Mucosa of descending colon (tissue), 3 donors: ENCODE measurements at regions not wholly inside any gene's neighbourhood (a gene's known extent, or its start where the extent isn't known, plus 50 kb on each side); places are given as distances from the start of the nearest gene placed in this dataset.
A peak's percentile ranks its signal among the peaks of the same experiment; 100 is the strongest.

ENCODE experiments used
- ATAC-seq: fragments of 200-7000 bp; cut with Tn5 transposase; one replicate; pipeline ENCODE4 v1.9.1; 2020; ENCODE audit warnings: mild to moderate bottlenecking, moderate library complexity
- DNase-seq, 3 donors: peaks; one replicate each; pipeline ENCODE4 v3.0.0-alpha.2; 2020
- H3K36me3 ChIP-seq: fragments of 200-600 bp; one replicate; pipeline ENCODE4 v1.8.0; 2021; ENCODE audit warnings: low read depth, mild to moderate bottlenecking
- H3K4me1 ChIP-seq: fragments of 200-600 bp; one replicate; pipeline ENCODE4 v1.8.0; 2021; ENCODE audit warnings: low read depth, mild to moderate bottlenecking
- H3K4me3 ChIP-seq: fragments of 200-600 bp; one replicate; pipeline ENCODE4 v1.8.0; 2021; ENCODE audit warnings: mild to moderate bottlenecking
- H3K9me3 ChIP-seq: fragments of 200-600 bp; one replicate; pipeline ENCODE4 v1.8.0; 2021; ENCODE audit warnings: mild to moderate bottlenecking
- intact Hi-C, 2 donors: fragments of 100-400 bp; cut with DNase I in 1 of 2; cut with micrococcal nuclease in 1 of 2; formaldehyde crosslinking; loops; one replicate each; pipeline versions ENCODE4 v1.11.0 to v1.11.1; 2022; cut with DNase I, micrococcal nuclease
- TF ChIP-seq, protein P1 (sequence below): fragments of 200-600 bp; IDR thresholded peaks from one replicate; pipeline ENCODE4 v1.8.0; 2022; ENCODE audit warnings: antibody characterized with exemption, mild to moderate bottlenecking
- donor health status: DM: no; HTN: no; CAD: no; lungs with moderate emphysema.
- donor health status: DM: no; HTN: no; CAD: no.
- donor health status: DM: no; HTN: yes; CAD: no.

DNA sequence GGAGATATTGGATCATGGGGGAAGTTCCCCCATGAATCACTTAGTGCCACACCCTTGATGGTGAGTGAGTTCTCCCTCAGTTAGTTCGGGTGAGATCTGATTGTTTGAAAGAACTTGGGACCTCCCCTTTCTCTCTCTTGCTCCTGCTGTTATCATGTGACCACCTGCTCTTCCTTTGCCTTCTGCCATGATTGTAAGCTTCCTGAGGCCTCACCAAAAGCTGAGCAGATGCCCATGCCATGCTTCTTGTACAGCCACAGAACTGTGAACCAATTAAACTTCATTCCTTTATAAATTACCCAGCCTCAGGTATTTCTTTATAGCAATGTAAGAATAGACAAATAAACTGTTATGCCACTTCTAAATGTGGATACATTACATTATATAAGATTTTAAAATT, 686.7 kb upstream of the MARCKS start:
- H3K9me3 ChIP-seq = no peaks in the 10 kb centered on the region
- TF ChIP-seq, protein P1, sequence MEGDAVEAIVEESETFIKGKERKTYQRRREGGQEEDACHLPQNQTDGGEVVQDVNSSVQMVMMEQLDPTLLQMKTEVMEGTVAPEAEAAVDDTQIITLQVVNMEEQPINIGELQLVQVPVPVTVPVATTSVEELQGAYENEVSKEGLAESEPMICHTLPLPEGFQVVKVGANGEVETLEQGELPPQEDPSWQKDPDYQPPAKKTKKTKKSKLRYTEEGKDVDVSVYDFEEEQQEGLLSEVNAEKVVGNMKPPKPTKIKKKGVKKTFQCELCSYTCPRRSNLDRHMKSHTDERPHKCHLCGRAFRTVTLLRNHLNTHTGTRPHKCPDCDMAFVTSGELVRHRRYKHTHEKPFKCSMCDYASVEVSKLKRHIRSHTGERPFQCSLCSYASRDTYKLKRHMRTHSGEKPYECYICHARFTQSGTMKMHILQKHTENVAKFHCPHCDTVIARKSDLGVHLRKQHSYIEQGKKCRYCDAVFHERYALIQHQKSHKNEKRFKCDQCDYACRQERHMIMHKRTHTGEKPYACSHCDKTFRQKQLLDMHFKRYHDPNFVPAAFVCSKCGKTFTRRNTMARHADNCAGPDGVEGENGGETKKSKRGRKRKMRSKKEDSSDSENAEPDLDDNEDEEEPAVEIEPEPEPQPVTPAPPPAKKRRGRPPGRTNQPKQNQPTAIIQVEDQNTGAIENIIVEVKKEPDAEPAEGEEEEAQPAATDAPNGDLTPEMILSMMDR = no peak
- ATAC-seq = no peak
- no peaks in the 10 kb centered on the region for H3K4me1 ChIP-seq
- intact Hi-C loops = no loop called here
- no peak for DNase-seq
- H3K36me3 ChIP-seq = no peaks in the 10 kb centered on the region
- no peak overlapping the region for H3K4me3 ChIP-seq

DNA sequence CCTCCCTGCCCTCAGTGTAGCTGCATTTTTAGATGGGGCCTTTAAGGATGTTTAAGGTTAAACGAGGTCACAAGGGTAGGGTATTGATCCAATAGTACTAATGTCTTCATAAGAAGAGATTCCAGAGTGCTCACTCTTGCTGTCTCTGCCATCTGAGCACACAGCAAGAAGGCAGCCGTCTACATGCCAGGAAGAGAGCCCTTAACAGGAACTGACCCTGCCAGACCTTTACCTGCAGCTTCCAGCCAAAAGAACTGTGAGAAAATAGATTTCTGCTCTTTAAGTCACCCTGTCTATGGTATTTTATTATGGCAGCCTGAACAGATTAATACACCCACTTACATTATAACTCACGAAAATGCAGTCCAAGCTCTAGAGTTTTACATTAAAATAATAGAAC, 685.3 kb upstream of the MARCKS start:
- intact Hi-C loops = no loop called here
- no peak overlapping the region for H3K4me3 ChIP-seq
- TF ChIP-seq, protein P1 = no peak
- DNase-seq (no peak), ATAC-seq (no peak)
- H3K4me1 ChIP-seq = no peaks in the 10 kb centered on the region
- H3K9me3 ChIP-seq = no peaks in the 10 kb centered on the region
- no peaks in the 10 kb centered on the region for H3K36me3 ChIP-seq

DNA sequence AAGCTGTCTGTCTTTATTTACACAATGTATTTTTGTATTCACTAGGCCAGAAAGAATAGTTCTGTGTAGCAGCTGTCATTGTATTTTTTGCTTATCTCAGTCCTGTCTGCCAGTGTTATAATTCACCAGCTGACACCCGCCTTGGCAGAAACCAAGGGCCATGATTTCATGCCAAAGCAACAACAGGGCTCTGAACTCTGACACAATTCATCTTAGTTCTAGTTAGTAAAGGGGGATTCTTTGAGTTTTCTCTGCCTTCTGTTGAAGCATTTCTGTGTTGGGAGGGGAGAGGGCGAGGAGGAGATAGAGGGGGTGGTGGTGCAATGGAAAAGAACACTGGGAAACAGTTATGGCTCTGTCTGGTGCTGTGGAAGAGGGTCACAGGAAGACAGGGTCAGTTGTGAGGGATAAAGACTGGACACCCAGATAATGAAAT, 684.6 kb upstream of the MARCKS start:
- ATAC-seq (peak; percentile 60), DNase-seq (peak in 2 of 3 donors; percentile 25 to 41)
- no peak overlapping the region for H3K4me3 ChIP-seq
- H3K9me3 ChIP-seq = no peaks in the 10 kb centered on the region
- intact Hi-C loops = no loop called here
- H3K4me1 ChIP-seq = no peaks in the 10 kb centered on the region
- TF ChIP-seq, protein P1 = no peak
- no peaks in the 10 kb centered on the region for H3K36me3 ChIP-seq

DNA sequence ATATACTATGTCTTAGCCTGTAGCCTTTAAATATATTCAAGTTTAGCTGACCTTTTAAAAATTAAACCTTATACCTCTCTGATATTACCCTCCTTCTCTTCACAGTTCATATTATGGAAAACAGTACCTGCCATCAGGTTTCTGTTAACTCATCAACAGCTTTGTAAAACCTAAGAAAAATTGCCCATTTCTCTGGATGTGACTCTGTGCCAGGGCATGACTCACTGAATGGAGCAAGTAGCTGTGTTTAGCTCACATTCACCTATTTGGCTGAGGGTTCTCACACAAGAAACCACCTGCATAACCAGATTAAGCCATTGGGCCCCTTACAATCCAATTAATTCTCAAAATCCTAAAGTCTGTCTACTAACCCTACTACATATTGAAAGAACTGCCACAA, 678.8 kb upstream of the MARCKS start:
- intact Hi-C loops = no loop called here
- H3K4me1 ChIP-seq = no peaks in the 10 kb centered on the region
- no peaks in the 10 kb centered on the region for H3K9me3 ChIP-seq
- TF ChIP-seq, protein P1 = no peak
- ATAC-seq (no peak), DNase-seq (no peak)
- H3K4me3 ChIP-seq = no peak overlapping the region
- no peaks in the 10 kb centered on the region for H3K36me3 ChIP-seq

DNA sequence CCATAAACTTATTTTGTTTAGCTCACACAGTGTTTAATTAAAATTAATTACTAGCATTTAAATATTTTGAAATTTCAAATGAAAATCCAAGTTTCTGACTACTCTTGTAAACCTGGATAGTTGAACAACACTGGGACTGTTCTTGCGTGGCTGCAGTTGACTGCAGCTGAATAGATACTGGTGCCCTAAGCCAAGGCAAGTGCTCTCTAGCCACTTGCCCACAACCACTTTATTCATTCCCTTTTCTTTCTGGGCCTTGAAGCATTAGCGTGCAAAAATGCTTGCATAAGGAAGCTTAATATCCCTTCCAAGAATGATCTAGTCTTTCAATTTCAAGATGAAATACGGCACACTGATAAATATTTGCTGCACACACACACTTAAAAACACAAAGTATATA, 676.0 kb upstream of the MARCKS start:
- Histone ChIP-seq H3K9me3 (no peaks in the 10 kb centered on the region), H3K4me3 (no peak overlapping the region), H3K4me1 (no peaks in the 10 kb centered on the region), H3K36me3 (no peaks in the 10 kb centered on the region)
- DNase-seq (no peak), ATAC-seq (no peak)
- intact Hi-C loops = no loop called here
- TF ChIP-seq, protein P1 = no peak
